ENCODE measurements at regions not wholly inside any gene's neighbourhood (a gene's known extent, or its start where the extent isn't known, plus 50 kb on each side); places are given as distances from the start of the nearest gene placed in this dataset.

DNA sequence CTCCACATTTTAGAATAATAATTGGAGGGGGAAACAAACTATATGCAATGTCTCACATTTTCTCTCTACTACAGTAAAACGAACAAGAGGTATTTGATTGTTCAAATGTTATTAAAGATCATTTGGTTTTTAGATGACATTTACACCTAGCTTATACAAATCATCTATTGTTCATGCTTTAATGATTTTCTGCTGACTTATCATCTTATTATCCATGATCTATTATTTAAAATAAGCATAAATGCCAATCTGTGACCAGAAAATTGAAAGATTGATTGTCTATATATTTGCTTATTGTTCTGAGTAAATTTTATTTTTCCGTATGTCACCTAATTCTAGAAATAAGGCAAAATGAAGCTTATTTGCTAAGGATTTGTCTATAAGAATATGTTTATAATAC is 537.2 kb downstream of the KCNJ3 start:
- TF ChIP-seq, protein P1, sequence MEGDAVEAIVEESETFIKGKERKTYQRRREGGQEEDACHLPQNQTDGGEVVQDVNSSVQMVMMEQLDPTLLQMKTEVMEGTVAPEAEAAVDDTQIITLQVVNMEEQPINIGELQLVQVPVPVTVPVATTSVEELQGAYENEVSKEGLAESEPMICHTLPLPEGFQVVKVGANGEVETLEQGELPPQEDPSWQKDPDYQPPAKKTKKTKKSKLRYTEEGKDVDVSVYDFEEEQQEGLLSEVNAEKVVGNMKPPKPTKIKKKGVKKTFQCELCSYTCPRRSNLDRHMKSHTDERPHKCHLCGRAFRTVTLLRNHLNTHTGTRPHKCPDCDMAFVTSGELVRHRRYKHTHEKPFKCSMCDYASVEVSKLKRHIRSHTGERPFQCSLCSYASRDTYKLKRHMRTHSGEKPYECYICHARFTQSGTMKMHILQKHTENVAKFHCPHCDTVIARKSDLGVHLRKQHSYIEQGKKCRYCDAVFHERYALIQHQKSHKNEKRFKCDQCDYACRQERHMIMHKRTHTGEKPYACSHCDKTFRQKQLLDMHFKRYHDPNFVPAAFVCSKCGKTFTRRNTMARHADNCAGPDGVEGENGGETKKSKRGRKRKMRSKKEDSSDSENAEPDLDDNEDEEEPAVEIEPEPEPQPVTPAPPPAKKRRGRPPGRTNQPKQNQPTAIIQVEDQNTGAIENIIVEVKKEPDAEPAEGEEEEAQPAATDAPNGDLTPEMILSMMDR (IDR thresholded peaks at IDR 0.05): no peak
- TF ChIP-seq POLR2A (IDR thresholded peaks at IDR 0.05) (no peak), EP300 (IDR thresholded peaks at IDR 0.05) (no peak)

Measured in ovary (tissue), 3 donors.